ENCODE measurements at regions not wholly inside any gene's neighbourhood (a gene's known extent, or its start where the extent isn't known, plus 50 kb on each side); places are given as distances from the start of the nearest gene placed in this dataset.

DNA sequence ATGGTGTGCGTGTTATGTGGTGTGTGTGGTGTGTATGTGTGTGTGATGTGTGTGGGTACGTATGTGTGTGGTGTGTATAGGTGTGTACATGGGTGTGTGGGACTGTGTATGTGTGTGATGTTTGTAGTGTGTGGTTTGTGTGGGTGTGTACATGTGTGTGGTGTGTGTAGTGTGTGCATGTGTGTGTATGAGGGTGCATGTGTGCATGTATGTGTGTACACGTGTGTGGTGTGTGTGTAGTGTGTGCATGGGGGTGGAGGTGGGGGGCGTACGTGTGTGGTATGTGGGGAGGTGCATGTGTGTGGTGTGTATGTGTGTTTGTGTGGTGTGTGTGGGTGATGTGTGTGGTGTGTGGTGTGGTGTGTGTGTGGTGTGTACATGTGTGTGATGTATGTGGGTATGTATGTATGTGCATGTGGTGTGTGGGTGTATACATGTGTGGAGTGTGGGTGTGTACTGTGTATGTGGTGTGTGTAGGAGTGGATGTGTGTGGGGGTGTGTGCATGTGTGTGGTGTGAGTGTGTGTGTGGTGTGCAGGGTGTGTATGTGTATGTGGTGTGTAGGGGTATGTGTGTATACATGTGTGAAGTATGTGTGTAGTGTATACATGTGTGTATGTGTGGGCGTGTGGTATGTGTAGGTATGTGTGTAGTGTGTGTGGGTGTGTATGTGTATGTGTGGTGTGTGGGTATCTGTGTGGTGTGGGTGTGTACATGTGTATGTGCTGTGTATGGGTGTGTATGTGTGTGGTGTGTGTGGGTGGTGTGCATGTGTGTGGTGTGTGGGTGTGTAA lies 119.8 kb upstream of the GSC start (continued):
- no peak for TF ChIP-seq BCL11A (IDR thresholded peaks at IDR 0.05; ENCODE audit: low read depth in 2 of 2, low read length in 2 of 2)
- no peak for TF ChIP-seq TCF12 (IDR thresholded peaks at IDR 0.05; ENCODE audit: low read depth, low read length)
- TF ChIP-seq, protein P1, sequence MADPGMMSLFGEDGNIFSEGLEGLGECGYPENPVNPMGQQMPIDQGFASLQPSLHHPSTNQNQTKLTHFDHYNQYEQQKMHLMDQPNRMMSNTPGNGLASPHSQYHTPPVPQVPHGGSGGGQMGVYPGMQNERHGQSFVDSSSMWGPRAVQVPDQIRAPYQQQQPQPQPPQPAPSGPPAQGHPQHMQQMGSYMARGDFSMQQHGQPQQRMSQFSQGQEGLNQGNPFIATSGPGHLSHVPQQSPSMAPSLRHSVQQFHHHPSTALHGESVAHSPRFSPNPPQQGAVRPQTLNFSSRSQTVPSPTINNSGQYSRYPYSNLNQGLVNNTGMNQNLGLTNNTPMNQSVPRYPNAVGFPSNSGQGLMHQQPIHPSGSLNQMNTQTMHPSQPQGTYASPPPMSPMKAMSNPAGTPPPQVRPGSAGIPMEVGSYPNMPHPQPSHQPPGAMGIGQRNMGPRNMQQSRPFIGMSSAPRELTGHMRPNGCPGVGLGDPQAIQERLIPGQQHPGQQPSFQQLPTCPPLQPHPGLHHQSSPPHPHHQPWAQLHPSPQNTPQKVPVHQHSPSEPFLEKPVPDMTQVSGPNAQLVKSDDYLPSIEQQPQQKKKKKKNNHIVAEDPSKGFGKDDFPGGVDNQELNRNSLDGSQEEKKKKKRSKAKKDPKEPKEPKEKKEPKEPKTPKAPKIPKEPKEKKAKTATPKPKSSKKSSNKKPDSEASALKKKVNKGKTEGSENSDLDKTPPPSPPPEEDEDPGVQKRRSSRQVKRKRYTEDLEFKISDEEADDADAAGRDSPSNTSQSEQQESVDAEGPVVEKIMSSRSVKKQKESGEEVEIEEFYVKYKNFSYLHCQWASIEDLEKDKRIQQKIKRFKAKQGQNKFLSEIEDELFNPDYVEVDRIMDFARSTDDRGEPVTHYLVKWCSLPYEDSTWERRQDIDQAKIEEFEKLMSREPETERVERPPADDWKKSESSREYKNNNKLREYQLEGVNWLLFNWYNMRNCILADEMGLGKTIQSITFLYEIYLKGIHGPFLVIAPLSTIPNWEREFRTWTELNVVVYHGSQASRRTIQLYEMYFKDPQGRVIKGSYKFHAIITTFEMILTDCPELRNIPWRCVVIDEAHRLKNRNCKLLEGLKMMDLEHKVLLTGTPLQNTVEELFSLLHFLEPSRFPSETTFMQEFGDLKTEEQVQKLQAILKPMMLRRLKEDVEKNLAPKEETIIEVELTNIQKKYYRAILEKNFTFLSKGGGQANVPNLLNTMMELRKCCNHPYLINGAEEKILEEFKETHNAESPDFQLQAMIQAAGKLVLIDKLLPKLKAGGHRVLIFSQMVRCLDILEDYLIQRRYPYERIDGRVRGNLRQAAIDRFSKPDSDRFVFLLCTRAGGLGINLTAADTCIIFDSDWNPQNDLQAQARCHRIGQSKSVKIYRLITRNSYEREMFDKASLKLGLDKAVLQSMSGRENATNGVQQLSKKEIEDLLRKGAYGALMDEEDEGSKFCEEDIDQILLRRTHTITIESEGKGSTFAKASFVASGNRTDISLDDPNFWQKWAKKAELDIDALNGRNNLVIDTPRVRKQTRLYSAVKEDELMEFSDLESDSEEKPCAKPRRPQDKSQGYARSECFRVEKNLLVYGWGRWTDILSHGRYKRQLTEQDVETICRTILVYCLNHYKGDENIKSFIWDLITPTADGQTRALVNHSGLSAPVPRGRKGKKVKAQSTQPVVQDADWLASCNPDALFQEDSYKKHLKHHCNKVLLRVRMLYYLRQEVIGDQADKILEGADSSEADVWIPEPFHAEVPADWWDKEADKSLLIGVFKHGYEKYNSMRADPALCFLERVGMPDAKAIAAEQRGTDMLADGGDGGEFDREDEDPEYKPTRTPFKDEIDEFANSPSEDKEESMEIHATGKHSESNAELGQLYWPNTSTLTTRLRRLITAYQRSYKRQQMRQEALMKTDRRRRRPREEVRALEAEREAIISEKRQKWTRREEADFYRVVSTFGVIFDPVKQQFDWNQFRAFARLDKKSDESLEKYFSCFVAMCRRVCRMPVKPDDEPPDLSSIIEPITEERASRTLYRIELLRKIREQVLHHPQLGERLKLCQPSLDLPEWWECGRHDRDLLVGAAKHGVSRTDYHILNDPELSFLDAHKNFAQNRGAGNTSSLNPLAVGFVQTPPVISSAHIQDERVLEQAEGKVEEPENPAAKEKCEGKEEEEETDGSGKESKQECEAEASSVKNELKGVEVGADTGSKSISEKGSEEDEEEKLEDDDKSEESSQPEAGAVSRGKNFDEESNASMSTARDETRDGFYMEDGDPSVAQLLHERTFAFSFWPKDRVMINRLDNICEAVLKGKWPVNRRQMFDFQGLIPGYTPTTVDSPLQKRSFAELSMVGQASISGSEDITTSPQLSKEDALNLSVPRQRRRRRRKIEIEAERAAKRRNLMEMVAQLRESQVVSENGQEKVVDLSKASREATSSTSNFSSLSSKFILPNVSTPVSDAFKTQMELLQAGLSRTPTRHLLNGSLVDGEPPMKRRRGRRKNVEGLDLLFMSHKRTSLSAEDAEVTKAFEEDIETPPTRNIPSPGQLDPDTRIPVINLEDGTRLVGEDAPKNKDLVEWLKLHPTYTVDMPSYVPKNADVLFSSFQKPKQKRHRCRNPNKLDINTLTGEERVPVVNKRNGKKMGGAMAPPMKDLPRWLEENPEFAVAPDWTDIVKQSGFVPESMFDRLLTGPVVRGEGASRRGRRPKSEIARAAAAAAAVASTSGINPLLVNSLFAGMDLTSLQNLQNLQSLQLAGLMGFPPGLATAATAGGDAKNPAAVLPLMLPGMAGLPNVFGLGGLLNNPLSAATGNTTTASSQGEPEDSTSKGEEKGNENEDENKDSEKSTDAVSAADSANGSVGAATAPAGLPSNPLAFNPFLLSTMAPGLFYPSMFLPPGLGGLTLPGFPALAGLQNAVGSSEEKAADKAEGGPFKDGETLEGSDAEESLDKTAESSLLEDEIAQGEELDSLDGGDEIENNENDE (IDR thresholded peaks at IDR 0.05; ENCODE audit: insufficient replicate concordance, low read length) = no peak
- no peak for TF ChIP-seq POLR2AphosphoS5 (IDR thresholded peaks at IDR 0.05; ENCODE audit: low read depth, low read length)
- TF ChIP-seq TEAD4 (IDR thresholded peaks at IDR 0.05; ENCODE audit: low read depth, low read length) = no peak
- no peak for TF ChIP-seq MAX (IDR thresholded peaks at IDR 0.05)
- no peak for TF ChIP-seq HDAC2 (IDR thresholded peaks at IDR 0.05; ENCODE audit: borderline replicate concordance in 1 of 2, low read depth in 2 of 2, low read length in 2 of 2)

Data from H1 (cell line).